ENCODE measurements at regions not wholly inside any gene's neighbourhood (a gene's known extent, or its start where the extent isn't known, plus 50 kb on each side); places are given as distances from the start of the nearest gene placed in this dataset.
A peak's percentile ranks its signal among the peaks of the same experiment; 100 is the strongest.

DNA sequence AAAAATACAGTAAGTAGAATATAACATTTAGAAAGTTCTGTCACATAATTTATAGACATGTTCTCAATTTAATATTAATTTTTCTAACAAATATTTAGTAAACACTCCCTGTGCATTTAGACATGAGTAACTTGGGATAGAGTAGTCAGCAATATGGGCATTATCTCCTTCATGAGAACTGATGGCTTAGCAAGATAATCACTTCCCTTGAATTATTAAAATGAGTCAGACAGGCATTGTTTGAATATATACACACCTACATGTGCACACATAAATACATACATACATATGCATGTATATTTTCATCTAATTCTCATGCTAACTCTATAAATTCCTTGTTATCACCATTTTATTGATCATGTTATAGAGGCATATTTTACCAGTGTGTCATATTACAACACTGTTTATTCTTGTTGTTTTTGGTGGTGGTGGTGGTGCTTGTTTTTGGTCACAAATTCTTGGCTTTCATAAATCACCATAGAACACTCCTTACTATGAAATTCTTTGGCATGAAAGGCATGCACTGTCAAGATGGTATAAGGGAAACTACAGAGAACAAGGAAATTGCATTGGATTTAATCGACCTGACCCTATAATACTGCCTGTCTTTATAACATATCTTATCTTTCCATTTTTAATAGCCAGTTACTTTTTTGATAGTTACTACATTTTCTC lies 434.5 kb upstream of the MANEA start:
- H3K4me3 ChIP-seq (ENCODE audit: low read length): no peak overlapping the region
- no peaks in the 10 kb centered on the region for H3K9me3 ChIP-seq (ENCODE audit: control insufficient read depth, low read length)
- H3K27ac ChIP-seq (ENCODE audit: low read length): no peak overlapping the region
- ATAC-seq: no peak
- intact Hi-C loops (cut with DNase I): no loop called here
- no peaks in the 10 kb centered on the region for H3K4me1 ChIP-seq (ENCODE audit: control insufficient read depth, insufficient read depth, low read length)
- 70% methylated on average over 1 of the region's 1 CpG for WGBS
- DNase-seq: no peak
- no peaks in the 10 kb centered on the region for H3K27me3 ChIP-seq (ENCODE audit: control insufficient read depth, insufficient read depth)

- 41% methylated on average over 5 of the region's 5 CpGs for WGBS
- no peak overlapping the region for H3K4me3 ChIP-seq (ENCODE audit: low read length)
- DNase-seq (no peak), ATAC-seq (no peak)
- H3K27ac ChIP-seq (ENCODE audit: low read length): no peak overlapping the region
- H3K27me3 ChIP-seq (ENCODE audit: control insufficient read depth, insufficient read depth): no peaks in the 10 kb centered on the region
- no peaks in the 10 kb centered on the region for H3K9me3 ChIP-seq (ENCODE audit: control insufficient read depth, low read length)
- no peaks in the 10 kb centered on the region for H3K4me1 ChIP-seq (ENCODE audit: control insufficient read depth, insufficient read depth, low read length)
- intact Hi-C loops (cut with DNase I): no loop called here
Observed at GRCh38 chr6:95143408-95144180, 433.7 kb upstream of the MANEA start.

GRCh38 chr6:95145457-95145856 lies 431.9 kb upstream of the MANEA start:
- Histone ChIP-seq H3K4me3 (ENCODE audit: low read length) (no peak overlapping the region), H3K27ac (ENCODE audit: low read length) (no peak overlapping the region), H3K4me1 (ENCODE audit: control insufficient read depth, insufficient read depth, low read length) (no peaks in the 10 kb centered on the region), H3K9me3 (ENCODE audit: control insufficient read depth, low read length) (no peaks in the 10 kb centered on the region), H3K27me3 (ENCODE audit: control insufficient read depth, insufficient read depth) (no peaks in the 10 kb centered on the region)
- WGBS: 43% methylated on average over 1 of the region's 1 CpG
- no peak for DNase-seq
- intact Hi-C loops (cut with DNase I): no loop called here
- ATAC-seq: no peak

DNA sequence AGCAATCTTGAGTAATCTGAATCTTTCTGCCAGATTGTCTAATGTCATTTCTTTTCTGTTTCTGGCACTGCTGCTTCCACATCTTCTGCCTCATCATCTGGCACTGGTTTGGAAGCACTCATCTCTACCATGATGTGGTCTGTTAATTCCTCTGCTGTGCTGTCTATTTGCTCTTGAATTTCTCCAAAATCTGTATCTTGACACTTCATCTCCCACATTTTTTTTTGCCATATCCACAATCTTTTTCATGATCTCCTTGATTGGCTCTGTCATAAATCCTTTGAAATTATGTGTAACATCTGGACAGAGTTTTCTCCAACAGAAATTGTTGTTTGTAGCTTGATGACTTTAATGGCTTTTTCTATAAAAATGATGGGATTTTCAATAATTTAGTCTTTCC lies 417.8 kb upstream of the MANEA start:
- Histone ChIP-seq H3K4me3 (ENCODE audit: low read length) (no peak overlapping the region), H3K27ac (ENCODE audit: low read length) (no peak overlapping the region), H3K4me1 (ENCODE audit: control insufficient read depth, insufficient read depth, low read length) (no peaks in the 10 kb centered on the region), H3K9me3 (ENCODE audit: control insufficient read depth, low read length) (no peaks in the 10 kb centered on the region), H3K27me3 (ENCODE audit: control insufficient read depth, insufficient read depth) (no peaks in the 10 kb centered on the region)
- no peak for DNase-seq
- intact Hi-C loops (cut with DNase I): no loop called here
- ATAC-seq: no peak

DNA sequence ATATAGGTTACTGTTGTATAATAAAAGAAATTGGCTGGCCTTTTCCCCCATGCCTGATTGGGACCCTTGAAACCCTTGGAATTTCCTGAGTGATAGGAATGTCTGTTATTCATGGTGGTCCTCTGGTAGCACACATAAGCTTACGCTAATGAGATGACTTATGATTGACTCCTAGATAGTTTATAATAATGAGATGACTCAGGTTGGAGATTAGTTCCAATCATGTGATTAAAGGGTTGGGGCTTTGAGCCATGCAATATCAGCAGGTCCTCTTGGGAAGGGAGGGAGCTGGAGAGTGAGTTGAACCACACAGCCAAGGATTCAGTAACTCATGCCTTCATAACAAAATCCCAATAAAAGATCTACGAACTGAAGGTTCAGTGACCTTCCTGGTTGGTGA lies 407.6 kb upstream of the MANEA start:
- DNase-seq (no peak), ATAC-seq (no peak)
- Histone ChIP-seq H3K4me3 (ENCODE audit: low read length) (no peak overlapping the region), H3K4me1 (ENCODE audit: control insufficient read depth, insufficient read depth, low read length) (no peaks in the 10 kb centered on the region), H3K27ac (ENCODE audit: low read length) (no peak overlapping the region), H3K27me3 (ENCODE audit: control insufficient read depth, insufficient read depth) (no peaks in the 10 kb centered on the region), H3K9me3 (ENCODE audit: control insufficient read depth, low read length) (no peaks in the 10 kb centered on the region)
- 23% methylated on average over 2 of the region's 2 CpGs for WGBS
- intact Hi-C loops (cut with DNase I): no loop called here

DNA sequence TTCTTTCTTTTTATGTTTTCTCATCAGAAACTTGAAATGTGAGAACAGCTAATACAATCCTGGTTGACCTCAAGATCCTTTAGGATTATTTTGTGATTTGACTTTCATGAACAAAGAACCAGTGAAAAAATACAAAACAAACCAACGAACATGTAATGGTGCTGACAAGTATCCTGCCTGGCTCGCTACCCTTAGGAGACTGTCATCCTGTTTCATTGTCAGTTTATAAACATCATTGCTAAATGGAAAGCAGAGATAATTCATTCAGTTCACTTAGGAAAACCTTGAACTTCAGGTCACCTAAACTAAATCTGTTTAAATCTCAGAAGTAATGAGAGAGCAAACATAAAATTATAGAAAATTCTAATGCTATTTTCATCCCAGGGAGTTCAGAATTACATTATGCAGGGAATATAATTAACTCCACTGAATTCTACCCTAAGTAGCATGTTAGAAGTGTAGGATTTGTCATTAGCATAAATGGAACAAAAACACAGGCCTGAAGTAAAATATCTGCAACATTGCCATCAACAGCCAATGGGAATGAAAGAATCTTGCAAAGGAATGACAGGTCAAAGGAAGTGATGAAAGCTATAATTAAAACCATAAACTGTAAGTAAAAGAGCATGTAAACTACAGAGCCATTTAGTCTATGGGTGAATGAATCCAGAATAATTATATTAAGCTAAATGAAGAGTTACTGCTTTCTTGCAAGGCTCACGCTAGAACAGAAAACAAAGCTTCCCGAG lies 401.2 kb upstream of the MANEA start:
- WGBS: 60% methylated on average over 4 of the region's 4 CpGs
- H3K27me3 ChIP-seq (ENCODE audit: control insufficient read depth, insufficient read depth): no peaks in the 10 kb centered on the region
- ATAC-seq (no peak), DNase-seq (no peak)
- no peaks in the 10 kb centered on the region for H3K9me3 ChIP-seq (ENCODE audit: control insufficient read depth, low read length)
- no peak overlapping the region for H3K4me3 ChIP-seq (ENCODE audit: low read length)
- intact Hi-C loops (cut with DNase I): no loop called here
- H3K4me1 ChIP-seq (ENCODE audit: control insufficient read depth, insufficient read depth, low read length): no peaks in the 10 kb centered on the region
- H3K27ac ChIP-seq (ENCODE audit: low read length): no peak overlapping the region

GRCh38 chr6:95185874-95186273 lies 391.5 kb upstream of the MANEA start:
- no peaks in the 10 kb centered on the region for H3K4me1 ChIP-seq (ENCODE audit: control insufficient read depth, insufficient read depth, low read length)
- ATAC-seq (no peak), DNase-seq (no peak)
- WGBS: 37% methylated on average over 2 of the region's 2 CpGs
- H3K4me3 ChIP-seq (ENCODE audit: low read length): no peak overlapping the region
- no peaks in the 10 kb centered on the region for H3K27me3 ChIP-seq (ENCODE audit: control insufficient read depth, insufficient read depth)
- H3K27ac ChIP-seq (ENCODE audit: low read length): no peak overlapping the region
- H3K9me3 ChIP-seq (ENCODE audit: control insufficient read depth, low read length): no peaks in the 10 kb centered on the region
- intact Hi-C loops (cut with DNase I): no loop called here

- no peaks in the 10 kb centered on the region for H3K9me3 ChIP-seq (ENCODE audit: control insufficient read depth, low read length)
- ATAC-seq: no peak
- no peak overlapping the region for H3K4me3 ChIP-seq (ENCODE audit: low read length)
- 67% methylated on average over 1 of the region's 1 CpG for WGBS
- no peaks in the 10 kb centered on the region for H3K4me1 ChIP-seq (ENCODE audit: control insufficient read depth, insufficient read depth, low read length)
- no peaks in the 10 kb centered on the region for H3K27me3 ChIP-seq (ENCODE audit: control insufficient read depth, insufficient read depth)
- intact Hi-C loops (cut with DNase I): no loop called here
- DNase-seq: no peak
- no peak overlapping the region for H3K27ac ChIP-seq (ENCODE audit: low read length)
Observed at GRCh38 chr6:95186710-95187109, 390.6 kb upstream of the MANEA start.

GRCh38 chr6:95197590-95197989 lies 379.7 kb upstream of the MANEA start:
- Histone ChIP-seq H3K4me3 (ENCODE audit: low read length) (no peak overlapping the region), H3K27ac (ENCODE audit: low read length) (no peak overlapping the region), H3K9me3 (ENCODE audit: control insufficient read depth, low read length) (no peaks in the 10 kb centered on the region), H3K27me3 (ENCODE audit: control insufficient read depth, insufficient read depth) (no peaks in the 10 kb centered on the region), H3K4me1 (ENCODE audit: control insufficient read depth, insufficient read depth, low read length) (no peaks in the 10 kb centered on the region)
- intact Hi-C loops (cut with DNase I): no loop called here
- DNase-seq (no peak), ATAC-seq (no peak)
- whole genome bisulfite sequencing: 83% methylated on average over 3 of the region's 3 CpGs

DNA sequence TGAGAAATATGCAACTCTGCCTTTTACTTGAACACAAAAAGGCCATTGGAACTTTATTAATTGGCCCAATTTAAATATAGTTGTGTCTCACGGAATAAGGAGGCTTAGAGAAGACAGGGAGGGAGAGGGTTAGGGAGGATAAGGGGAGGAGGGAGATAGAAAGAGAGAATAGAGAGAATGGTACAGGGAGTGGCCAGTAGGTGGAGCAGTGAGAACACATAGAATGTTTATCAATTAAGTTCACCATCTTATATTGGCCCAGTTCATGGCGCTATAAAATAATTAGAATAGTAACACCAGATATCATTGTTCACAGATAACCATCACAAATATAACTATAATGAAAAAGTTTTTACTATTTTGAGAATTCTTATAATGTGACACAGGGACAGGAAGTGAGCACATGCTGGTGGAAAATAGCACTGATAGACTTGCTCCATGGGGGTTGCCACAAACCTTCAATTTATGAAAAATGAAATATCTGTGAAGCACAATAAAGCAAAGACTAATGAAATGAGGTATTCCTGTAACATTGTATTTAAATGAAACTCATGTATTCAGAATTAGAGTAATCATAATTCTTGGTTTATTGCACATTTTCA lies 374.1 kb upstream of the MANEA start:
- Histone ChIP-seq H3K9me3 (ENCODE audit: control insufficient read depth, low read length) (no peaks in the 10 kb centered on the region), H3K27me3 (ENCODE audit: control insufficient read depth, insufficient read depth) (no peaks in the 10 kb centered on the region), H3K27ac (ENCODE audit: low read length) (no peak overlapping the region), H3K4me1 (ENCODE audit: control insufficient read depth, insufficient read depth, low read length) (no peaks in the 10 kb centered on the region), H3K4me3 (ENCODE audit: low read length) (no peak overlapping the region)
- DNase-seq: no peak
- ATAC-seq: peak in 1 of 2 donors; percentile 43
- 46% methylated on average over 2 of the region's 2 CpGs for WGBS
- intact Hi-C loops (cut with DNase I): no loop called here

DNA sequence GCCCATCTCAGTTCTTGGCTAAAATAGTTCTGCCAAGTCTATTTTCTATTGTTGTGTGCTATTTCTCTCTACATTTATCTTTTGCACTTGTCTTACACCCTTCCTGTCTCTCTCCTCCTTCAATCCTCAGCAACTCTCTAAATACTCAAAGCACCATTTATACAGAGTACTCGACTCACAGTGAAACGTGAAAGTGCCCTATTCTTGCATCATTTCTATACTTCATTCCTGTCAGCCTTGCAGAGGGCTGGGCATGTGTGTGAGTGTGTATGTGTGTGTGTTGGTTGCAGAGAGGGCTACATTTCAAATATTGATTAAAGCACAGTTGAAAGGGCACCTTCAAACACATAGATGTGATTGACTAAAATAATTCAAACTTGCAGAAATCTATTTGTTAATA lies 373.2 kb upstream of the MANEA start:
- no peak for DNase-seq
- intact Hi-C loops (cut with DNase I): no loop called here
- WGBS: 64% methylated on average over 2 of the region's 2 CpGs
- Histone ChIP-seq H3K4me3 (ENCODE audit: low read length) (no peak overlapping the region), H3K27me3 (ENCODE audit: control insufficient read depth, insufficient read depth) (no peaks in the 10 kb centered on the region), H3K4me1 (ENCODE audit: control insufficient read depth, insufficient read depth, low read length) (no peaks in the 10 kb centered on the region), H3K27ac (ENCODE audit: low read length) (no peak overlapping the region), H3K9me3 (ENCODE audit: control insufficient read depth, low read length) (no peaks in the 10 kb centered on the region)
- ATAC-seq: no peak
